ENCODE measurements at regions not wholly inside any gene's neighbourhood (a gene's known extent, or its start where the extent isn't known, plus 50 kb on each side); places are given as distances from the start of the nearest gene placed in this dataset.

- Histone ChIP-seq H3K9ac (ENCODE audit: low read depth in 1 of 2, low read length in 2 of 2) (no peak overlapping the region), H3K27ac (ENCODE audit: low read depth in 1 of 2, low read length in 2 of 2) (no peak overlapping the region), H3K27me3 (ENCODE audit: control insufficient read depth in 4 of 4, insufficient read depth in 4 of 4, low read length in 3 of 4) (peaks cover 0 to 4% (median 0%) of the 10 kb centered on the region in 4 donors), H3K36me3 (ENCODE audit: control insufficient read depth in 4 of 4, insufficient read depth in 3 of 4, low read depth in 1 of 4, low read length in 3 of 4) (no peaks in the 10 kb centered on the region), H3K9me3 (ENCODE audit: control insufficient read depth in 4 of 4, low read length in 3 of 4) (peaks cover 0 to 3% (median 0%) of the 10 kb centered on the region in 4 donors), H3K4me3 (ENCODE audit: low read depth in 1 of 3, low read length in 3 of 3) (no peak overlapping the region), H3K4me1 (ENCODE audit: control insufficient read depth in 4 of 4, insufficient read depth in 4 of 4, low read length in 3 of 4) (no peaks in the 10 kb centered on the region)
- TF ChIP-seq FOXA1 (IDR thresholded peaks at IDR 0.05) (no peak), GABPA (IDR thresholded peaks at IDR 0.05 in 1 of 2, conservative IDR thresholded peaks at IDR 0.05 in 1 of 2) (no peak), CTCF (IDR thresholded peaks at IDR 0.05; ENCODE audit: low read depth, low read length, missing input control) (no peak), RXRA (IDR thresholded peaks at IDR 0.05) (no peak), NR2F2 (IDR thresholded peaks at IDR 0.05) (no peak), JUND (IDR thresholded peaks at IDR 0.05) (no peak), ZBTB33 (IDR thresholded peaks at IDR 0.05) (no peak), SP1 (IDR thresholded peaks at IDR 0.05) (no peak), HNF4A (conservative IDR thresholded peaks at IDR 0.05) (no peak)
- WGBS: 76% methylated on average over 5 of the region's 5 CpGs
- no peak for DNase-seq (ENCODE audit: low spot score)
Measured at GRCh38 chr16:59552164-59552563, 818.0 kb upstream of the GOT2 start.

- Histone ChIP-seq H3K4me3 (ENCODE audit: low read depth in 1 of 3, low read length in 3 of 3) (no peak overlapping the region), H3K36me3 (ENCODE audit: control insufficient read depth in 4 of 4, insufficient read depth in 3 of 4, low read depth in 1 of 4, low read length in 3 of 4) (no peaks in the 10 kb centered on the region), H3K27me3 (ENCODE audit: control insufficient read depth in 4 of 4, insufficient read depth in 4 of 4, low read length in 3 of 4) (peaks cover 0 to 3% (median 1%) of the 10 kb centered on the region in 4 donors), H3K9ac (ENCODE audit: low read depth in 1 of 2, low read length in 2 of 2) (no peak overlapping the region), H3K4me1 (ENCODE audit: control insufficient read depth in 4 of 4, insufficient read depth in 4 of 4, low read length in 3 of 4) (no peaks in the 10 kb centered on the region), H3K9me3 (ENCODE audit: control insufficient read depth in 4 of 4, low read length in 3 of 4) (peaks cover 0 to 3% (median 0%) of the 10 kb centered on the region in 4 donors), H3K27ac (ENCODE audit: low read depth in 1 of 2, low read length in 2 of 2) (no peak overlapping the region)
- no peak for DNase-seq (ENCODE audit: low spot score)
- 65% methylated on average over 1 of the region's 1 CpG for WGBS
- TF ChIP-seq HNF4A (conservative IDR thresholded peaks at IDR 0.05) (no peak), RXRA (IDR thresholded peaks at IDR 0.05) (no peak), SP1 (IDR thresholded peaks at IDR 0.05) (no peak), MAX (IDR thresholded peaks at IDR 0.05) (no peak), CTCF (IDR thresholded peaks at IDR 0.05; ENCODE audit: low read depth, low read length, missing input control) (no peak), NR2F2 (IDR thresholded peaks at IDR 0.05) (no peak), JUND (IDR thresholded peaks at IDR 0.05) (no peak), FOXA1 (IDR thresholded peaks at IDR 0.05) (no peak), GABPA (IDR thresholded peaks at IDR 0.05 in 1 of 2, conservative IDR thresholded peaks at IDR 0.05 in 1 of 2) (no peak)
- TF ChIP-seq, protein P1, sequence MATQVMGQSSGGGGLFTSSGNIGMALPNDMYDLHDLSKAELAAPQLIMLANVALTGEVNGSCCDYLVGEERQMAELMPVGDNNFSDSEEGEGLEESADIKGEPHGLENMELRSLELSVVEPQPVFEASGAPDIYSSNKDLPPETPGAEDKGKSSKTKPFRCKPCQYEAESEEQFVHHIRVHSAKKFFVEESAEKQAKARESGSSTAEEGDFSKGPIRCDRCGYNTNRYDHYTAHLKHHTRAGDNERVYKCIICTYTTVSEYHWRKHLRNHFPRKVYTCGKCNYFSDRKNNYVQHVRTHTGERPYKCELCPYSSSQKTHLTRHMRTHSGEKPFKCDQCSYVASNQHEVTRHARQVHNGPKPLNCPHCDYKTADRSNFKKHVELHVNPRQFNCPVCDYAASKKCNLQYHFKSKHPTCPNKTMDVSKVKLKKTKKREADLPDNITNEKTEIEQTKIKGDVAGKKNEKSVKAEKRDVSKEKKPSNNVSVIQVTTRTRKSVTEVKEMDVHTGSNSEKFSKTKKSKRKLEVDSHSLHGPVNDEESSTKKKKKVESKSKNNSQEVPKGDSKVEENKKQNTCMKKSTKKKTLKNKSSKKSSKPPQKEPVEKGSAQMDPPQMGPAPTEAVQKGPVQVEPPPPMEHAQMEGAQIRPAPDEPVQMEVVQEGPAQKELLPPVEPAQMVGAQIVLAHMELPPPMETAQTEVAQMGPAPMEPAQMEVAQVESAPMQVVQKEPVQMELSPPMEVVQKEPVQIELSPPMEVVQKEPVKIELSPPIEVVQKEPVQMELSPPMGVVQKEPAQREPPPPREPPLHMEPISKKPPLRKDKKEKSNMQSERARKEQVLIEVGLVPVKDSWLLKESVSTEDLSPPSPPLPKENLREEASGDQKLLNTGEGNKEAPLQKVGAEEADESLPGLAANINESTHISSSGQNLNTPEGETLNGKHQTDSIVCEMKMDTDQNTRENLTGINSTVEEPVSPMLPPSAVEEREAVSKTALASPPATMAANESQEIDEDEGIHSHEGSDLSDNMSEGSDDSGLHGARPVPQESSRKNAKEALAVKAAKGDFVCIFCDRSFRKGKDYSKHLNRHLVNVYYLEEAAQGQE (IDR thresholded peaks at IDR 0.05): no peak
- TF ChIP-seq, protein P2, sequence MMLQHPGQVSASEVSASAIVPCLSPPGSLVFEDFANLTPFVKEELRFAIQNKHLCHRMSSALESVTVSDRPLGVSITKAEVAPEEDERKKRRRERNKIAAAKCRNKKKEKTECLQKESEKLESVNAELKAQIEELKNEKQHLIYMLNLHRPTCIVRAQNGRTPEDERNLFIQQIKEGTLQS (IDR thresholded peaks at IDR 0.05): no peak
Measured at GRCh38 chr16:59545721-59546120, 811.6 kb upstream of the GOT2 start.

Data from liver (tissue), 8 donors.